SK-N-SH treated with all-trans-retinoic acid at 6 μM for 48 hours (cell line): ENCODE measurements at regions not wholly inside any gene's neighbourhood (a gene's known extent, or its start where the extent isn't known, plus 50 kb on each side); places are given as distances from the start of the nearest gene placed in this dataset.

Experiments
- ATAC-seq: fragments of 200-7000 bp; cut with Tn5 transposase; 3 replicates; pipeline ENCODE4 v1.9.1; 2020; ENCODE audit warnings: mild to moderate bottlenecking, moderate library complexity
- ARNTL ChIP-seq: fragments of 450-650 bp; formaldehyde crosslinking; IDR thresholded peaks from 2 replicates; pipeline ENCODE4 v1.5.0; 2020; ENCODE audit warnings: low read depth, mild to moderate bottlenecking, moderate library complexity, borderline replicate concordance
- CREB5 ChIP-seq: fragments of 250-450 bp; sonication (Bioruptor Pico); IDR thresholded peaks from 2 replicates; pipeline ENCODE4 v1.5.1; 2020; ENCODE audit warnings: low read depth, mild to moderate bottlenecking, moderate library complexity
- CSDC2 ChIP-seq: fragments of 250-450 bp; sonication (Bioruptor Pico); IDR thresholded peaks from 2 replicates; pipeline ENCODE4 v1.5.0; 2020; ENCODE audit warnings: mild to moderate bottlenecking, moderate library complexity
- GLIS3 ChIP-seq: fragments of 250-450 bp; sonication (Bioruptor Pico); IDR thresholded peaks from 2 replicates; pipeline ENCODE4 v1.5.0; 2020; ENCODE audit warnings: mild to moderate bottlenecking, moderate library complexity
- ISL1 ChIP-seq: fragments of 250-450 bp; sonication (Bioruptor Pico); IDR thresholded peaks from 2 replicates; pipeline ENCODE4 v2.1.2; 2022; ENCODE audit warnings: mild to moderate bottlenecking, moderate library complexity
- OSR1 ChIP-seq: fragments of 250-450 bp; sonication (Bioruptor Pico); IDR thresholded peaks from 2 replicates; pipeline ENCODE4 v1.8.0; 2022; ENCODE audit warnings: moderate library complexity, mild to moderate bottlenecking, inconsistent platforms
- PATZ1 ChIP-seq: fragments of 250-450 bp; sonication (Bioruptor Pico); IDR thresholded peaks from 2 replicates; pipeline ENCODE4 v1.8.0; 2020; ENCODE audit warnings: mild to moderate bottlenecking, moderate library complexity, borderline replicate concordance
- POU6F1 ChIP-seq: fragments of 250-450 bp; sonication (Bioruptor Pico); IDR thresholded peaks from 2 replicates; pipeline ENCODE4 v1.8.0; 2021; ENCODE audit warnings: low read depth, mild to moderate bottlenecking, moderate library complexity, borderline replicate concordance
- RARB ChIP-seq: fragments of 250-450 bp; sonication (Bioruptor Pico); IDR thresholded peaks from 2 replicates; pipeline ENCODE4 v1.8.0; 2021; ENCODE audit warnings: mild to moderate bottlenecking, moderate library complexity
- SNAI2 ChIP-seq: fragments of 250-450 bp; sonication (Bioruptor Pico); IDR thresholded peaks from 2 replicates; pipeline ENCODE4 v1.5.0; 2020; ENCODE audit warnings: mild to moderate bottlenecking, moderate library complexity
- TCF4 ChIP-seq: fragments of 250-450 bp; sonication (Bioruptor Pico); IDR thresholded peaks from 2 replicates; pipeline ENCODE4 v1.8.0; 2021; ENCODE audit warnings: mild to moderate bottlenecking, moderate library complexity, borderline replicate concordance
- TSHZ2 ChIP-seq: fragments of 250-450 bp; sonication (Bioruptor Pico); IDR thresholded peaks from 2 replicates; pipeline ENCODE4 v1.5.0; 2020; ENCODE audit warnings: mild to moderate bottlenecking, moderate library complexity
- ZC3H10 ChIP-seq: fragments of 250-450 bp; sonication (Bioruptor Pico); IDR thresholded peaks from 2 replicates; pipeline ENCODE4 v1.5.1; 2021; ENCODE audit warnings: mild to moderate bottlenecking, moderate library complexity
- ZFP3 ChIP-seq: fragments of 250-450 bp; sonication (Bioruptor Pico); IDR thresholded peaks from 2 replicates; pipeline ENCODE4 v1.5.0; 2020; ENCODE audit warnings: mild to moderate bottlenecking, moderate library complexity
- ZFP30 ChIP-seq: fragments of 450-650 bp; formaldehyde crosslinking; IDR thresholded peaks from 2 replicates; pipeline ENCODE4 v1.5.0; 2022; ENCODE audit warnings: mild to moderate bottlenecking, moderate library complexity
- ZNF565 ChIP-seq: fragments of 450-650 bp; formaldehyde crosslinking; conservative IDR thresholded peaks from 2 replicates; pipeline ENCODE4 v1.5.0; 2020; ENCODE audit warnings: low read depth, mild to moderate bottlenecking, moderate library complexity
- ZNF8 ChIP-seq: fragments of 450-650 bp; formaldehyde crosslinking; IDR thresholded peaks from 2 replicates; pipeline ENCODE4 v1.5.0; 2020; ENCODE audit warnings: mild to moderate bottlenecking, moderate library complexity

- no peak for TF ChIP-seq CSDC2 (CRISPR knock-in tag)
Observed at GRCh38 chr10:128744092-128744491, 617.9 kb upstream of the MKI67 start (continued).

GRCh38 chr10:128744811-128745305, 618.6 kb upstream of the MKI67 start:
- TF ChIP-seq POU6F1 (no peak), TCF4 (CRISPR knock-in tag) (no peak), ZNF8 (CRISPR knock-in tag) (no peak), RARB (no peak), ARNTL (CRISPR knock-in tag) (no peak), GLIS3 (no peak), CREB5 (CRISPR knock-in tag) (no peak), ISL1 (no peak), OSR1 (CRISPR knock-in tag) (no peak), SNAI2 (no peak), TSHZ2 (no peak), CSDC2 (CRISPR knock-in tag) (no peak), ZC3H10 (CRISPR knock-in tag) (no peak)
- TF ChIP-seq, all 23 proteins: peak for 0

GRCh38 chr10:128747582-128748346, 621.5 kb upstream of the MKI67 start:
- ATAC-seq, result no peak
- TF ChIP-seq OSR1 (CRISPR knock-in tag) (no peak), PATZ1 (CRISPR knock-in tag) (no peak), CSDC2 (CRISPR knock-in tag) (no peak)

More at GRCh38 chr10:128744811-128745305, 618.6 kb upstream of the MKI67 start:
- ATAC-seq, result no peak

GRCh38 chr10:128751284-128751683, 625.1 kb upstream of the MKI67 start:
- no peak for TF ChIP-seq ZFP3 (CRISPR knock-in tag)
- TF ChIP-seq ZC3H10 (CRISPR knock-in tag), result no peak
- TF ChIP-seq TSHZ2, result no peak
- TF ChIP-seq ARNTL (CRISPR knock-in tag), result no peak
- TF ChIP-seq GLIS3, result no peak
- no peak for TF ChIP-seq ZNF565 (CRISPR knock-in tag)
- no peak for TF ChIP-seq ZFP30 (CRISPR knock-in tag)

More at GRCh38 chr10:128751284-128751683, 625.1 kb upstream of the MKI67 start:
- no peak for ATAC-seq
